NOMO-1 (cell line): ENCODE measurements at regions not wholly inside any gene's neighbourhood (a gene's known extent, or its start where the extent isn't known, plus 50 kb on each side); places are given as distances from the start of the nearest gene placed in this dataset.

Experiments
- DNase-seq, 2 experiments: peaks; one replicate each; lab custom pipeline; 2025; ENCODE audit not compliant: unreplicated experiment in 2 of 2; lab: John Stamatoyannopoulos, UW

GRCh38 chr3:128515-129172 lies 67.9 kb upstream of the CHL1 start:
- no peak for DNase-seq

DNA sequence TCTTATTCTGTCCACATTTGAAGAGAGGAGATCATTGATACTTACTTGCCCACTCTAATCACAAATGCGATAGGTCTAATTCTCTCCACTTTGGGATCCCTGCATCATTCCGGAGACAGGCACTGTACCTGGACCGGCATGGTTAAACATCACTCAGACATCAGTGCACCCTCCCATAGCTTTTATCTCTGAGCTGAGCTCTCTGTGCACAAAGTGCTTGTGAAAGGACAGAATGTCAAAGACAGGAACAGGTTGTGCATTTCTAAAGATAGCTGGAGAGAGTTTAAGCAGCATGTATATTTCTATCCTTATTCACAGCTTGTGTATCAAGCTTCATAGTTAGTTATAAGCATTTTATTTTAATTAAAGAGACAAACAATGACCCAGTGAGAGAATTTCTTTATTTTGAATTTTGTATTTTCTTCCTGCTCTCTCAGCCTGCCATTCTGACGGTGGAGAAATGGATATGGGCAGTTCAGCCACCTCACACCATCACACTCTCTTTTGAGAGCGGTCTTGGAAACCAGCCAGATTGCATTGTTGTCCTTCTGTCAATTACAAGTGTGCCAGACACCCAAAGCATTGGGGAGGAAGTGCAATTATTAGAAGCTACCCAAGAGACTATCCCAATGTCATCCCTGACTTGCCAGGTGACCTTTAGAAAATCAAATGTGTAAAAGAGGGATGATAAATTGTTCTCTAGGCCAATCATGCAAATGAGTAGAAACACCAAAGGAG lies 65.2 kb upstream of the CHL1 start:
- DNase-seq: no peak

GRCh38 chr3:132378-132777 lies 64.2 kb upstream of the CHL1 start:
- no peak for DNase-seq

DNA sequence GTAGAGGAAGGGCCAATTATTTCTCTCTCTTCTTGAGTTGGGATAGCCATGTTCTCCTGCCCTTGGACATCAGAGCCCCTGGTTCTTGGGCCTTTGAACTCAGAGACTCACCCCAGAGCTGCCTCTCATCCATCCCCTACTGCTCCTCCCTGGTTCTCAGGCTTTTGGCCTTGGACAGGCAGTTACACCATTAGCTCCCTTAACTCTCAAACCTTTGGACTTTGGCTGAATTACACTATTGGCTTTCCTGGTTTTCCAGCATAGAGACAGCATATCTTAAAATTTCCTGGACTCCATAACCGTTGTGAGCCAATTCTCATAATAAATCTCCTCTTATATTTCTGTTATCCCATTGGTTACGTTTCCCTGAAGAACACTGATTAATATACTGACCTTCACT lies 63.7 kb upstream of the CHL1 start:
- DNase-seq: no peak

DNA sequence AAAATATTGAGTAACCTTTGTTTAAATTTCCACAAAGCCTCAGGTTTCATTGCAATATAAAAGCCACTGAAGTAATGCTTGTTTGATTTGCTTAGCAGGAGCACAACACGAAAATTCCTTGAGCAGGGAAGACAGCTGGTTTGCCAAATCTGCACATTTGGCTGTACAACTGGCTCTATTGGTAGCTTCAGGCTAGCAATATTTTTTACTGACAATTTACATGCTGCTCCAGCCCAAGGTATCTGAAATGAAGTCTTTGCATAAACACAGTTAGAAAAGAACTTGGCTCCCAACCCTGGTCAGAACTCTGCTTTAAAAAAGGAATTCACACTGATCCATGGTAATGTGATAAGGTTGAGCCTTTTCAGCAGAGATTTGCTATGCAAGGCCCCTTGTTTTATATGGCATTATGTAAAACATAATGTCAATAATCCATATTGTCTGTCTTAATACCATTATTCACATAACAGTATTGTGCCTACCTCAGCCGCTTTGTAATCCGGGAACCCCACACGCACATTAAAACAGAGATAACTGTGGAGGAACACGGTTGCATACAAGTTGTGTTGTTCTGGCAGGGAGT lies 55.7 kb upstream of the CHL1 start:
- no peak for DNase-seq
